ENCODE measurements at regions not wholly inside any gene's neighbourhood (a gene's known extent, or its start where the extent isn't known, plus 50 kb on each side); places are given as distances from the start of the nearest gene placed in this dataset.

DNA sequence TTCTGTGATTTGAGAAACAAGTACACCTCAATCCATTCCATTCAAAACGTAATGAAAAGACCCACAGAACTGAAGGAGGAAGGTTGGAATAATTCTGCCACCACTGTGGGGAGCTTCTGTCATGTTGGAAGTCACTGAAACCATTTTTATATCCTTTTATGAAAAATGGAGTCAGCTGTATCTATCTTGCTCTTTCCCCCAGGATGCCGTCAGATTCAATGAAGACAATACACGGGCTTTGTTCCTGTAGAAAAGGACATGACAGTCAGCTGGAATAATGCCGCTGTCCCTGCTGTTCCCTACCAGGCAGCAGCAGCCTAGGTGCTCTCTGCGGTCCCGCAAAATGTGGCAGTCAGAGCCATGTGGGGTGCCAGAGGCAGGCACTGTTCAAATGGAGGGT, 52.5 kb upstream of the APCDD1 start:
- peaks cover 5% of the 10 kb centered on the region for H3K4me1 ChIP-seq (ENCODE audit: insufficient read depth)
- no peak for TF ChIP-seq REST (IDR thresholded peaks at IDR 0.05; ENCODE audit: unreplicated experiment)
- TF ChIP-seq, protein P1, sequence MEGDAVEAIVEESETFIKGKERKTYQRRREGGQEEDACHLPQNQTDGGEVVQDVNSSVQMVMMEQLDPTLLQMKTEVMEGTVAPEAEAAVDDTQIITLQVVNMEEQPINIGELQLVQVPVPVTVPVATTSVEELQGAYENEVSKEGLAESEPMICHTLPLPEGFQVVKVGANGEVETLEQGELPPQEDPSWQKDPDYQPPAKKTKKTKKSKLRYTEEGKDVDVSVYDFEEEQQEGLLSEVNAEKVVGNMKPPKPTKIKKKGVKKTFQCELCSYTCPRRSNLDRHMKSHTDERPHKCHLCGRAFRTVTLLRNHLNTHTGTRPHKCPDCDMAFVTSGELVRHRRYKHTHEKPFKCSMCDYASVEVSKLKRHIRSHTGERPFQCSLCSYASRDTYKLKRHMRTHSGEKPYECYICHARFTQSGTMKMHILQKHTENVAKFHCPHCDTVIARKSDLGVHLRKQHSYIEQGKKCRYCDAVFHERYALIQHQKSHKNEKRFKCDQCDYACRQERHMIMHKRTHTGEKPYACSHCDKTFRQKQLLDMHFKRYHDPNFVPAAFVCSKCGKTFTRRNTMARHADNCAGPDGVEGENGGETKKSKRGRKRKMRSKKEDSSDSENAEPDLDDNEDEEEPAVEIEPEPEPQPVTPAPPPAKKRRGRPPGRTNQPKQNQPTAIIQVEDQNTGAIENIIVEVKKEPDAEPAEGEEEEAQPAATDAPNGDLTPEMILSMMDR (conservative IDR thresholded peaks at IDR 0.05; ENCODE audit: low read depth in 2 of 2): no peak
- no peak for TF ChIP-seq POLR2AphosphoS5 (IDR thresholded peaks at IDR 0.05; ENCODE audit: low read depth)
- TF ChIP-seq ZNF331 (CRISPR knock-in tag; IDR thresholded peaks at IDR 0.05; ENCODE audit: low read depth): no peak
- TF ChIP-seq ZNF114 (CRISPR knock-in tag; IDR thresholded peaks at IDR 0.05): no peak
- TF ChIP-seq EZH2 (IDR thresholded peaks at IDR 0.05; ENCODE audit: low read depth, unreplicated experiment): no peak
- TF ChIP-seq ZNF462 (CRISPR knock-in tag; IDR thresholded peaks at IDR 0.05): no peak
- TF ChIP-seq NANOG (IDR thresholded peaks at IDR 0.05; ENCODE audit: borderline replicate concordance): no peak
- no peak for TF ChIP-seq CREB1 (CRISPR knock-in tag; IDR thresholded peaks at IDR 0.05; ENCODE audit: low read depth)
- no peaks in the 10 kb centered on the region for H3K36me3 ChIP-seq (ENCODE audit: insufficient read depth)
- no peak overlapping the region for H2AFZ ChIP-seq
- H3K4me3 ChIP-seq: no peak overlapping the region
- no peaks in the 10 kb centered on the region for H3K79me2 ChIP-seq (replicated peaks; ENCODE audit: insufficient read depth)
- no peaks in the 10 kb centered on the region for H3K9me2 ChIP-seq (ENCODE audit: insufficient read depth)
- peaks cover 14% of the 10 kb centered on the region for H3K27me3 Mint-ChIP-seq (ENCODE audit: insufficient read depth, low read depth, poor library complexity)
- no peak overlapping the region for H3K4me2 ChIP-seq
- no peak overlapping the region for H3K4me3 Mint-ChIP-seq
- ATAC-seq: no peak
- H3K27ac ChIP-seq (ENCODE audit: low read depth): no peak overlapping the region
- H3K4me1 Mint-ChIP-seq: peaks cover 49% of the 10 kb centered on the region
- no peaks in the 10 kb centered on the region for H3K36me3 Mint-ChIP-seq (ENCODE audit: low read depth)
- no peaks in the 10 kb centered on the region for H3F3A ChIP-seq (replicated peaks; ENCODE audit: low read depth)
- H4K20me1 ChIP-seq (replicated peaks; ENCODE audit: insufficient read depth): no peaks in the 10 kb centered on the region
- no peak overlapping the region for H3K27ac Mint-ChIP-seq
- no peaks in the 10 kb centered on the region for H3K9me3 Mint-ChIP-seq
- DNase-seq (ENCODE audit: low spot score): no peak
- no peaks in the 10 kb centered on the region for H3K27me3 ChIP-seq (ENCODE audit: insufficient read depth)
